HG02588 (cell line): ENCODE measurements at regions not wholly inside any gene's neighbourhood (a gene's known extent, or its start where the extent isn't known, plus 50 kb on each side); places are given as distances from the start of the nearest gene placed in this dataset.
"Not testable (repeated sequence)": the region's sequence is repeated elsewhere in the genome, so short reads cannot be mapped to it uniquely, and the experiment has no call there.

Experiments used
- ATAC-seq: cut with Tn5 transposase; IDR thresholded peaks from one replicate; pipeline ENCODE4 v1.9.1; 2021; ENCODE audit warnings: mild to moderate bottlenecking, moderate library complexity; ENCODE audit not compliant: unreplicated experiment

- ATAC-seq: no peak
Measured at GRCh38 chr10:52539463-52539862, 225.4 kb downstream of the DKK1 start.

- ATAC-seq: no peak
Measured at GRCh38 chr10:52540479-52540984, 226.5 kb downstream of the DKK1 start.

- ATAC-seq: no peak
Measured at GRCh38 chr10:52541006-52541473, 227.0 kb downstream of the DKK1 start.

GRCh38 chr10:52542906-52543305 lies 228.8 kb downstream of the DKK1 start:
- ATAC-seq: no peak

- no peak for ATAC-seq
Measured at GRCh38 chr10:52551046-52551445, 221.5 kb downstream of the MBL2 start.

- ATAC-seq: no peak
Measured at GRCh38 chr10:52558090-52558489, 214.5 kb downstream of the MBL2 start.

- ATAC-seq: no peak
Measured at GRCh38 chr10:52561322-52561721, 211.3 kb downstream of the MBL2 start.

GRCh38 chr10:52563360-52563759 lies 209.2 kb downstream of the MBL2 start:
- ATAC-seq: no peak

- ATAC-seq: no peak
Measured at GRCh38 chr10:52566471-52567246, 205.9 kb downstream of the MBL2 start.

- ATAC-seq: no peak
Measured at GRCh38 chr10:52567247-52567580, 205.4 kb downstream of the MBL2 start.

- no peak for ATAC-seq
Measured at GRCh38 chr10:52568309-52568708, 204.3 kb downstream of the MBL2 start.

- ATAC-seq: no peak
Measured at GRCh38 chr10:52570490-52570889, 202.1 kb downstream of the MBL2 start.

GRCh38 chr10:52571018-52571417 lies 201.6 kb downstream of the MBL2 start:
- no peak for ATAC-seq

- ATAC-seq: no peak
Measured at GRCh38 chr10:52571516-52572182, 200.9 kb downstream of the MBL2 start.

GRCh38 chr10:52573347-52573746 lies 199.2 kb downstream of the MBL2 start:
- no peak for ATAC-seq

GRCh38 chr10:52574697-52575096 lies 197.9 kb downstream of the MBL2 start:
- no peak for ATAC-seq

GRCh38 chr10:52577047-52577446 lies 195.5 kb downstream of the MBL2 start:
- ATAC-seq: no peak

- ATAC-seq: no peak
Measured at GRCh38 chr10:52578871-52579405, 193.6 kb downstream of the MBL2 start.

- not testable (repeated sequence) for ATAC-seq
Measured at GRCh38 chr10:52581636-52582035, 190.9 kb downstream of the MBL2 start.

- ATAC-seq: no peak
Measured at GRCh38 chr10:52583336-52583735, 189.2 kb downstream of the MBL2 start.

- ATAC-seq: no peak
Measured at GRCh38 chr10:52586710-52587109, 185.9 kb downstream of the MBL2 start.
